ENCODE measurements at regions not wholly inside any gene's neighbourhood (a gene's known extent, or its start where the extent isn't known, plus 50 kb on each side); places are given as distances from the start of the nearest gene placed in this dataset.

DNA sequence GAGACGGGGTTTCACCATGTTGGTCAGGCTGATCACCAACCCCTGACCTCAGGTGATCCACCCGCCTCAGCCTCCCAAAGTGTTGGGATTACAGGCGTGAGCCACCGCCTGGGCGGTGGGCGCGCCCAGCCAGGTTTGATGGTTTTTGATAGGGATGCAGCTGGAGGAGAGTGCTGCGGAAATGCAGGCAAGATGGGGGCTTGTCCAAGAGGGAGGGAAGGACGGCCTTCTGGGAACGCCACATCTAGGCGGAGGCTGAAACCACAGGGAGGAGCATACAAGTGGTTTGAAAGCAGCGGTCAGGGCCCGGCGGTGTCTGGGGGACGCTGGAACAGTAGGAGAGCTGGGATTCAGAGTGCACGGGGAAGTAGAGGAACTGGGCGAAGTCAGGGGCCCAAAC, 134.6 kb downstream of the VRK1 start:
- Histone ChIP-seq H3K27me3 (ENCODE audit: insufficient read depth, poor library complexity, severe bottlenecking) (no peaks in the 10 kb centered on the region), H3K27ac (replicated peaks) (no peak overlapping the region), H3K4me3 (replicated peaks; ENCODE audit: insufficient read depth, low read length) (no peak overlapping the region)
- TF ChIP-seq, protein P1, sequence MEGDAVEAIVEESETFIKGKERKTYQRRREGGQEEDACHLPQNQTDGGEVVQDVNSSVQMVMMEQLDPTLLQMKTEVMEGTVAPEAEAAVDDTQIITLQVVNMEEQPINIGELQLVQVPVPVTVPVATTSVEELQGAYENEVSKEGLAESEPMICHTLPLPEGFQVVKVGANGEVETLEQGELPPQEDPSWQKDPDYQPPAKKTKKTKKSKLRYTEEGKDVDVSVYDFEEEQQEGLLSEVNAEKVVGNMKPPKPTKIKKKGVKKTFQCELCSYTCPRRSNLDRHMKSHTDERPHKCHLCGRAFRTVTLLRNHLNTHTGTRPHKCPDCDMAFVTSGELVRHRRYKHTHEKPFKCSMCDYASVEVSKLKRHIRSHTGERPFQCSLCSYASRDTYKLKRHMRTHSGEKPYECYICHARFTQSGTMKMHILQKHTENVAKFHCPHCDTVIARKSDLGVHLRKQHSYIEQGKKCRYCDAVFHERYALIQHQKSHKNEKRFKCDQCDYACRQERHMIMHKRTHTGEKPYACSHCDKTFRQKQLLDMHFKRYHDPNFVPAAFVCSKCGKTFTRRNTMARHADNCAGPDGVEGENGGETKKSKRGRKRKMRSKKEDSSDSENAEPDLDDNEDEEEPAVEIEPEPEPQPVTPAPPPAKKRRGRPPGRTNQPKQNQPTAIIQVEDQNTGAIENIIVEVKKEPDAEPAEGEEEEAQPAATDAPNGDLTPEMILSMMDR (IDR thresholded peaks at IDR 0.05; ENCODE audit: insufficient read depth, low read length), result no peak
- TF ChIP-seq POLR2AphosphoS5 (IDR thresholded peaks at IDR 0.05; ENCODE audit: low read depth) (no peak), GABPA (IDR thresholded peaks at IDR 0.05; ENCODE audit: low read depth) (no peak), SPI1 (IDR thresholded peaks at IDR 0.05; ENCODE audit: borderline replicate concordance, low read depth) (no peak)
- TF ChIP-seq, protein P2, sequence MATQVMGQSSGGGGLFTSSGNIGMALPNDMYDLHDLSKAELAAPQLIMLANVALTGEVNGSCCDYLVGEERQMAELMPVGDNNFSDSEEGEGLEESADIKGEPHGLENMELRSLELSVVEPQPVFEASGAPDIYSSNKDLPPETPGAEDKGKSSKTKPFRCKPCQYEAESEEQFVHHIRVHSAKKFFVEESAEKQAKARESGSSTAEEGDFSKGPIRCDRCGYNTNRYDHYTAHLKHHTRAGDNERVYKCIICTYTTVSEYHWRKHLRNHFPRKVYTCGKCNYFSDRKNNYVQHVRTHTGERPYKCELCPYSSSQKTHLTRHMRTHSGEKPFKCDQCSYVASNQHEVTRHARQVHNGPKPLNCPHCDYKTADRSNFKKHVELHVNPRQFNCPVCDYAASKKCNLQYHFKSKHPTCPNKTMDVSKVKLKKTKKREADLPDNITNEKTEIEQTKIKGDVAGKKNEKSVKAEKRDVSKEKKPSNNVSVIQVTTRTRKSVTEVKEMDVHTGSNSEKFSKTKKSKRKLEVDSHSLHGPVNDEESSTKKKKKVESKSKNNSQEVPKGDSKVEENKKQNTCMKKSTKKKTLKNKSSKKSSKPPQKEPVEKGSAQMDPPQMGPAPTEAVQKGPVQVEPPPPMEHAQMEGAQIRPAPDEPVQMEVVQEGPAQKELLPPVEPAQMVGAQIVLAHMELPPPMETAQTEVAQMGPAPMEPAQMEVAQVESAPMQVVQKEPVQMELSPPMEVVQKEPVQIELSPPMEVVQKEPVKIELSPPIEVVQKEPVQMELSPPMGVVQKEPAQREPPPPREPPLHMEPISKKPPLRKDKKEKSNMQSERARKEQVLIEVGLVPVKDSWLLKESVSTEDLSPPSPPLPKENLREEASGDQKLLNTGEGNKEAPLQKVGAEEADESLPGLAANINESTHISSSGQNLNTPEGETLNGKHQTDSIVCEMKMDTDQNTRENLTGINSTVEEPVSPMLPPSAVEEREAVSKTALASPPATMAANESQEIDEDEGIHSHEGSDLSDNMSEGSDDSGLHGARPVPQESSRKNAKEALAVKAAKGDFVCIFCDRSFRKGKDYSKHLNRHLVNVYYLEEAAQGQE (IDR thresholded peaks at IDR 0.05; ENCODE audit: insufficient replicate concordance, low read depth), result no peak
- no peak for DNase-seq (ENCODE audit: low read depth in 1 of 2, low spot score in 1 of 2)

DNA sequence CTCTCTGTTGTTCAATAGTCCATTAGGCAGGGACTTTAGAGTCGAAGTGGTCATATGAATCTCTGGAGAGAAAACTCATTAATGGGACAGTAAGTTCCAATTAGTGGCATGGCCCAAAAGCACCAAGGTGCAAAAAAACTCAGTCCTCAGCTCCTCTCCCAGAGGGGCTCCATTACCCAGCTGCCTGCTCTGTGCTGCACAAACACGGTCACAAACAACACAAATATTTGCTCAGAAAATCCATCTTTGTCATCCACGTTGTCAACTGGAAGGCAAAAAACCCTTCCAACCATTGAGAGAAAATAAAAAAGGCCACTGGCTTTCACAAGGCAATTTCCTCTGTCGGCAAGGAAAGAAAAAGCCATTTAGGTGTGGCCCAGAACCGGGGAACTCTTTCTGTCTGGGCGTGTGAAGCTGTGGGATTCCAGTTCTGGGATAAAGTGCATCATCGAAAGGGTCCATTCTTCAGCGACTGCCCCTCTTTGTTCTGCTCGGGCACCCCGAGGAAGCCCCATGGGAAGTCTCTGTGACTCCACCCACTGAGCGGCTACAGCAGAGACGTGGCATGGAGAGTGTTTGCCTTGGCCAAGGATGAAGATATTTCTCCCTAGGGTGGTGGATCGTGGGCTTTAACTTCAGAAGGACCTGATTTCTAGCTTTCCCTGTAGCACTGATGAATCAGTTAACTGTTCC, 137.6 kb downstream of the VRK1 start:
- H3K27me3 ChIP-seq (ENCODE audit: insufficient read depth, poor library complexity, severe bottlenecking), result no peaks in the 10 kb centered on the region
- no peak overlapping the region for H3K4me3 ChIP-seq (replicated peaks; ENCODE audit: insufficient read depth, low read length)
- TF ChIP-seq, protein P1 (IDR thresholded peaks at IDR 0.05; ENCODE audit: insufficient read depth, low read length), result no peak
- TF ChIP-seq POLR2AphosphoS5 (IDR thresholded peaks at IDR 0.05; ENCODE audit: low read depth) (no peak), SPI1 (IDR thresholded peaks at IDR 0.05; ENCODE audit: borderline replicate concordance, low read depth) (no peak), GABPA (IDR thresholded peaks at IDR 0.05; ENCODE audit: low read depth) (no peak)
- TF ChIP-seq, protein P2 (IDR thresholded peaks at IDR 0.05; ENCODE audit: insufficient replicate concordance, low read depth), result no peak
- H3K27ac ChIP-seq (replicated peaks), result no peak overlapping the region
- no peak for DNase-seq (ENCODE audit: low read depth in 1 of 2, low spot score in 1 of 2)

DNA sequence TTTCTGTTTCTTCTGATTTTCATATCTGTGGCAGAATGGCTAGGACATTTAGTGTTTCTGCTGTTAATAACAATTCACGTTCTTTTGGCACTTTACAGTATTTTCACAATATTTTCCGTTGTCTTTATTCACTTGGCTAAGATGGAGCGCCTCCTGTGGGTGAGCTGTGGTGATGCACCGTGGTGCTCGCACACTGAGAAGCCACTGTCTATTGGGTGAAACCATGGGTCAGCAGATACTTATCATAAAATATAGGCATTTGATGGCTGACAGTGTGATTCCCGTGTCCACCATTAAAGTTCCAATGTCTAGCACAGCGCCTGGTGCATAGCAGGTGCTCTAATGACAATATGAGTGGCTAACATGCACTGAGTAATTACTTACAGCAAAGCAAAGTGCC, 141.8 kb downstream of the VRK1 start:
- Histone ChIP-seq H3K4me3 (replicated peaks; ENCODE audit: insufficient read depth, low read length) (no peak overlapping the region), H3K27ac (replicated peaks) (no peak overlapping the region), H3K27me3 (ENCODE audit: insufficient read depth, poor library complexity, severe bottlenecking) (no peaks in the 10 kb centered on the region)
- no peak for DNase-seq (ENCODE audit: low read depth in 1 of 2, low spot score in 1 of 2)
- TF ChIP-seq, protein P2 (IDR thresholded peaks at IDR 0.05; ENCODE audit: insufficient replicate concordance, low read depth), result no peak
- TF ChIP-seq SPI1 (IDR thresholded peaks at IDR 0.05; ENCODE audit: borderline replicate concordance, low read depth), result no peak
- no peak for TF ChIP-seq GABPA (IDR thresholded peaks at IDR 0.05; ENCODE audit: low read depth)
- no peak for TF ChIP-seq POLR2AphosphoS5 (IDR thresholded peaks at IDR 0.05; ENCODE audit: low read depth)
- TF ChIP-seq, protein P1 (IDR thresholded peaks at IDR 0.05; ENCODE audit: insufficient read depth, low read length), result no peak
